OCI-LY7 (cell line): ENCODE measurements at regions not wholly inside any gene's neighbourhood (a gene's known extent, or its start where the extent isn't known, plus 50 kb on each side); places are given as distances from the start of the nearest gene placed in this dataset.

ENCODE experiments used
- BruUV-seq: library from RNA; stranded (reverse); fragments of 400-500 nt; replicated peaks from 2 replicates; lab custom pipeline; 2021; lab: Mats Ljungman, UMichigan
- CTCF ChIA-PET: fragments of 300-600 bp; sonication (Branson Sonifier 250); formaldehyde crosslinking; loops from one replicate; lab custom pipeline; 2022; ENCODE audit warnings: antibody characterized with exemption; ENCODE audit not compliant: unreplicated experiment; lab: Charles Lee
- POLR2A ChIA-PET: fragments of 300-600 bp; sonication (Branson Sonifier 250); formaldehyde crosslinking; loops from one replicate; lab custom pipeline; 2022; ENCODE audit warnings: antibody characterized with exemption; lab: Charles Lee
- DNase-seq: peaks from one replicate; pipeline ENCODE4 v3.0.0-alpha.2; 2015; ENCODE audit warnings: low spot score
- H2AFZ ChIP-seq: fragments of 200-600 bp; sonication (generic), shearing (Covaris generic); 2 replicates; pipeline ENCODE4 v1.6.1; 2014; ENCODE audit warnings: mild to moderate bottlenecking, antibody characterized with exemption, low read length, moderate library complexity
- H3K27ac ChIP-seq: fragments of 200-600 bp; sonication (generic); 2 replicates; pipeline ENCODE4 v1.5.1; 2014; ENCODE audit warnings: mixed run types, low read depth, mild to moderate bottlenecking, moderate library complexity, low read length, inconsistent platforms; ENCODE audit not compliant: poor library complexity, severe bottlenecking
- H3K36me3 ChIP-seq: fragments of 200-600 bp; sonication (generic); 2 replicates; pipeline ENCODE4 v1.6.1; 2014; ENCODE audit warnings: mild to moderate bottlenecking, antibody characterized with exemption, low read length, moderate library complexity, mixed read lengths; ENCODE audit not compliant: insufficient read depth
- H3K4me1 ChIP-seq: fragments of 200-600 bp; sonication (generic); 2 replicates; pipeline ENCODE4 v1.5.1; 2014; ENCODE audit warnings: mild to moderate bottlenecking, low read length; ENCODE audit not compliant: insufficient read depth, poor library complexity, severe bottlenecking
- H3K4me2 ChIP-seq: fragments of 200-600 bp; sonication (generic); 2 replicates; pipeline ENCODE4 v1.6.1; 2014; ENCODE audit warnings: mild to moderate bottlenecking, low read length
- H3K4me3 ChIP-seq: fragments of 200-600 bp; sonication (generic); 2 replicates; pipeline ENCODE4 v1.5.1; 2014; ENCODE audit warnings: mild to moderate bottlenecking, low read depth, low read length; ENCODE audit not compliant: poor library complexity, severe bottlenecking
- H3K79me2 ChIP-seq: fragments of 200-600 bp; sonication (generic); 2 replicates; pipeline ENCODE4 v1.6.1; 2016; ENCODE audit warnings: low read depth, mild to moderate bottlenecking, low read length, moderate library complexity, mixed read lengths; ENCODE audit not compliant: insufficient read depth
- H3K9me2 ChIP-seq: fragments of 200-600 bp; sonication (generic); 2 replicates; pipeline ENCODE4 v1.6.1; 2016; ENCODE audit warnings: mild to moderate bottlenecking, low read length, mixed read lengths; ENCODE audit not compliant: insufficient read depth
- H3K9me3 ChIP-seq: fragments of 200-600 bp; sonication (generic); 2 replicates; pipeline ENCODE4 v1.6.1; 2014; ENCODE audit warnings: mild to moderate bottlenecking, mixed run types, low read length, mixed read lengths
- H4K20me1 ChIP-seq: fragments of 200-600 bp; sonication (generic); 2 replicates; pipeline ENCODE4 v1.6.1; 2014; ENCODE audit warnings: mild to moderate bottlenecking, antibody characterized with exemption, low read length, moderate library complexity, mixed read lengths; ENCODE audit not compliant: insufficient read depth
- CTCF ChIP-seq: fragments of 200-600 bp; sonication (generic); conservative IDR thresholded peaks from 2 replicates; pipeline ENCODE4 v1.5.1; 2014; ENCODE audit warnings: mild to moderate bottlenecking, antibody characterized with exemption, low read length, moderate library complexity, mixed read lengths
- EZH2phosphoT487 ChIP-seq: fragments of 200-600 bp; sonication (generic); IDR thresholded peaks from 2 replicates; pipeline ENCODE4 v1.6.1; 2018; ENCODE audit warnings: low read depth, borderline replicate concordance, mild to moderate bottlenecking, mixed run types, antibody characterized with exemption, low read length, moderate library complexity, mixed read lengths
- intact Hi-C: fragments of 100-400 bp; cut with micrococcal nuclease; formaldehyde crosslinking; loops from one replicate; pipeline ENCODE4 v1.10.0; 2022; ENCODE audit not compliant: unreplicated experiment

GRCh38 chr11:115674937-115675544 lies 170.8 kb upstream of the CADM1 start:
- no peak overlapping the region for H3K4me3 ChIP-seq
- H3K79me2 ChIP-seq, result no peaks in the 10 kb centered on the region
- ChIA-PET POLR2A (interaction anchor here (0.6 kb wide), 1 partner anchor 14 kb away, joined by 3 read pairs; no protein-coding TSS in a partner anchor), CTCF (interaction anchor here (0.6 kb wide), 1 partner anchor 753 kb away, joined by 4 read pairs; no protein-coding TSS in a partner anchor)
- no peaks in the 10 kb centered on the region for H3K4me1 ChIP-seq
- intact Hi-C loops, result no loop called here
- no peaks in the 10 kb centered on the region for H3K9me2 ChIP-seq
- H3K4me2 ChIP-seq, result no peak overlapping the region
- no peak overlapping the region for H3K27ac ChIP-seq
- H4K20me1 ChIP-seq, result no peaks in the 10 kb centered on the region
- no peak for TF ChIP-seq CTCF
- TF ChIP-seq EZH2phosphoT487, result no peak
- H3K9me3 ChIP-seq, result no peaks in the 10 kb centered on the region
- no peak overlapping the region for H2AFZ ChIP-seq
- no peaks in the 10 kb centered on the region for H3K36me3 ChIP-seq
- no peak for DNase-seq
- no TSS peak for BruUV-seq

- DNase-seq, result no peak
- Histone ChIP-seq H3K36me3 (no peaks in the 10 kb centered on the region), H3K27ac (no peak overlapping the region), H2AFZ (no peak overlapping the region), H4K20me1 (no peaks in the 10 kb centered on the region), H3K9me3 (no peaks in the 10 kb centered on the region), H3K4me1 (no peaks in the 10 kb centered on the region), H3K9me2 (no peaks in the 10 kb centered on the region), H3K79me2 (no peaks in the 10 kb centered on the region), H3K4me3 (no peak overlapping the region), H3K4me2 (no peak overlapping the region)
- POLR2A ChIA-PET, result interaction anchor here (0.7 kb wide), 1 partner anchor 173 kb away, joined by 3 read pairs; no protein-coding TSS in a partner anchor
- CTCF ChIA-PET, result interaction anchor here (0.6 kb wide), 1 partner anchor 754 kb away, joined by 4 read pairs; no protein-coding TSS in a partner anchor
- TF ChIP-seq EZH2phosphoT487, result no peak
- no peak for TF ChIP-seq CTCF
- intact Hi-C loops, result no loop called here
- BruUV-seq, result no TSS peak
Measured at GRCh38 chr11:115674176-115674936, 170.1 kb upstream of the CADM1 start.

- ChIA-PET CTCF (no interaction called here), POLR2A (interaction anchor here (0.7 kb wide), 1 partner anchor 173 kb away, joined by 3 read pairs; no protein-coding TSS in a partner anchor)
- H4K20me1 ChIP-seq, result no peaks in the 10 kb centered on the region
- no peaks in the 10 kb centered on the region for H3K9me3 ChIP-seq
- BruUV-seq, result no TSS peak
- no peak overlapping the region for H3K27ac ChIP-seq
- no peak for TF ChIP-seq EZH2phosphoT487
- TF ChIP-seq CTCF, result no peak
- no peaks in the 10 kb centered on the region for H3K4me1 ChIP-seq
- H3K4me3 ChIP-seq, result no peak overlapping the region
- no peak for DNase-seq
- intact Hi-C loops, result no loop called here
- H3K9me2 ChIP-seq, result no peaks in the 10 kb centered on the region
- H2AFZ ChIP-seq, result no peak overlapping the region
- H3K4me2 ChIP-seq, result no peak overlapping the region
- no peaks in the 10 kb centered on the region for H3K79me2 ChIP-seq
- H3K36me3 ChIP-seq, result no peaks in the 10 kb centered on the region
Measured at GRCh38 chr11:115673720-115674119, 169.5 kb upstream of the CADM1 start.
